Testis (tissue), 2 donors: ENCODE measurements at regions not wholly inside any gene's neighbourhood (a gene's known extent, or its start where the extent isn't known, plus 50 kb on each side); places are given as distances from the start of the nearest gene placed in this dataset.

Experiments
- DNase-seq: peaks from one replicate; pipeline ENCODE4 v3.0.0-alpha.2; 2019
- H3K27ac ChIP-seq, 2 donors: fragments of 200-600 bp; sonication (generic); one replicate each; pipeline ENCODE4 v1.5.1; 2019
- H3K27me3 ChIP-seq: fragments of 200-600 bp; sonication (generic); one replicate; pipeline ENCODE4 v1.5.1; 2019
- H3K36me3 ChIP-seq: fragments of 200-600 bp; sonication (generic); one replicate; pipeline ENCODE4 v1.5.1; 2017; ENCODE audit warnings: low read depth; ENCODE audit errors: missing control alignments
- H3K4me1 ChIP-seq: fragments of 200-600 bp; sonication (generic); one replicate; pipeline ENCODE4 v1.5.1; 2019
- H3K4me3 ChIP-seq, 2 donors: fragments of 200-600 bp; sonication (generic); one replicate each; pipeline ENCODE4 v1.5.1; 2017 to 2019
- H3K9me3 ChIP-seq: fragments of 200-600 bp; sonication (generic); one replicate; pipeline ENCODE4 v1.5.1; 2017
- CTCF ChIP-seq, 3 experiments: fragments of 450-650 bp in 2 of 3; fragments of 200-600 bp in 1 of 3; sonication (generic) in 1 of 3; IDR thresholded peaks; one replicate each; pipeline ENCODE4 v1.5.1; 2016 to 2019; ENCODE audit warnings: antibody characterized with exemption in 3 of 3, mild to moderate bottlenecking in 2 of 3, moderate library complexity in 1 of 3
- POLR2A ChIP-seq: fragments of 450-650 bp; IDR thresholded peaks from one replicate; pipeline ENCODE4 v1.6.1; 2017; ENCODE audit warnings: antibody characterized with exemption, mild to moderate bottlenecking, moderate library complexity
- WGBS, 2 donors: methylation state at CpG; one replicate each; pipeline ENCODE4 v1.1.5; 2018; 5-methylcytosine and 5-hydroxymethylcytosine counted together
- intact Hi-C: fragments of 100-400 bp; cut with DNase I; formaldehyde crosslinking; loops from one replicate; pipeline ENCODE4 v1.15.1; 2023; ENCODE audit warnings: low total_unique reads

- intact Hi-C loops: no loop called here
- Histone ChIP-seq H3K4me3 (no peak overlapping the region), H3K4me1 (no peaks in the 10 kb centered on the region), H3K36me3 (no peaks in the 10 kb centered on the region), H3K27me3 (no peaks in the 10 kb centered on the region), H3K9me3 (no peaks in the 10 kb centered on the region), H3K27ac (no peak overlapping the region)
- no peak for TF ChIP-seq CTCF (IDR thresholded peaks at IDR 0.05)
- no peak for TF ChIP-seq POLR2A
- 91 to 92% methylated on average over 3 of the region's 3 CpGs for WGBS, 2 donors
- no peak for DNase-seq
Observed at GRCh38 chr5:92868442-92868841, 712.6 kb downstream of the NR2F1-AS1 start.

GRCh38 chr5:92864591-92864990, 716.4 kb downstream of the NR2F1-AS1 start:
- no peak overlapping the region for H3K4me3 ChIP-seq
- TF ChIP-seq CTCF (IDR thresholded peaks at IDR 0.05) (no peak), POLR2A (no peak)
- 44 to 73% methylated on average over 2 of the region's 2 CpGs for WGBS, 2 donors
- H3K27ac ChIP-seq: no peak overlapping the region
- no peaks in the 10 kb centered on the region for H3K27me3 ChIP-seq
- no peak for DNase-seq
- H3K9me3 ChIP-seq: no peaks in the 10 kb centered on the region
- intact Hi-C loops: no loop called here
- H3K36me3 ChIP-seq: no peaks in the 10 kb centered on the region
- no peaks in the 10 kb centered on the region for H3K4me1 ChIP-seq

GRCh38 chr5:92863666-92864065, 717.4 kb downstream of the NR2F1-AS1 start:
- no peaks in the 10 kb centered on the region for H3K27me3 ChIP-seq
- intact Hi-C loops: no loop called here
- no peaks in the 10 kb centered on the region for H3K4me1 ChIP-seq
- no peaks in the 10 kb centered on the region for H3K9me3 ChIP-seq
- WGBS, 2 donors: 91% methylated on average over 2 of the region's 2 CpGs
- no peak for DNase-seq
- H3K36me3 ChIP-seq: no peaks in the 10 kb centered on the region
- no peak overlapping the region for H3K4me3 ChIP-seq
- no peak overlapping the region for H3K27ac ChIP-seq
- TF ChIP-seq CTCF (IDR thresholded peaks at IDR 0.05): no peak
- no peak for TF ChIP-seq POLR2A

- Histone ChIP-seq H3K9me3 (no peaks in the 10 kb centered on the region), H3K27me3 (no peaks in the 10 kb centered on the region), H3K36me3 (no peaks in the 10 kb centered on the region), H3K4me3 (no peak overlapping the region), H3K27ac (no peak overlapping the region), H3K4me1 (no peaks in the 10 kb centered on the region)
- 91 to 94% methylated on average over 3 of the region's 3 CpGs for WGBS, 2 donors
- intact Hi-C loops: no loop called here
- DNase-seq: no peak
- TF ChIP-seq CTCF (IDR thresholded peaks at IDR 0.05) (no peak), POLR2A (no peak)
Observed at GRCh38 chr5:92861531-92862285, 719.3 kb downstream of the NR2F1-AS1 start.

- no peak overlapping the region for H3K4me3 ChIP-seq
- DNase-seq: no peak
- 82 to 84% methylated on average over 2 of the region's 2 CpGs for WGBS, 2 donors
- no peaks in the 10 kb centered on the region for H3K27me3 ChIP-seq
- intact Hi-C loops: no loop called here
- no peaks in the 10 kb centered on the region for H3K9me3 ChIP-seq
- no peak overlapping the region for H3K27ac ChIP-seq
- H3K4me1 ChIP-seq: no peaks in the 10 kb centered on the region
- TF ChIP-seq POLR2A (no peak), CTCF (IDR thresholded peaks at IDR 0.05) (no peak)
- no peaks in the 10 kb centered on the region for H3K36me3 ChIP-seq
Observed at GRCh38 chr5:92860061-92860460, 721.0 kb downstream of the NR2F1-AS1 start.
